AML-193 (cell line): ENCODE measurements at regions not wholly inside any gene's neighbourhood (a gene's known extent, or its start where the extent isn't known, plus 50 kb on each side); places are given as distances from the start of the nearest gene placed in this dataset.

Experiments used
- DNase-seq, 2 experiments: peaks; one replicate each; lab custom pipeline; 2025; lab: John Stamatoyannopoulos, UW

GRCh38 chr9:82549174-82549821 lies 513.6 kb downstream of the RASEF start:
- DNase-seq: no peak

GRCh38 chr9:82552784-82553183 lies 510.2 kb downstream of the RASEF start:
- no peak for DNase-seq

DNA sequence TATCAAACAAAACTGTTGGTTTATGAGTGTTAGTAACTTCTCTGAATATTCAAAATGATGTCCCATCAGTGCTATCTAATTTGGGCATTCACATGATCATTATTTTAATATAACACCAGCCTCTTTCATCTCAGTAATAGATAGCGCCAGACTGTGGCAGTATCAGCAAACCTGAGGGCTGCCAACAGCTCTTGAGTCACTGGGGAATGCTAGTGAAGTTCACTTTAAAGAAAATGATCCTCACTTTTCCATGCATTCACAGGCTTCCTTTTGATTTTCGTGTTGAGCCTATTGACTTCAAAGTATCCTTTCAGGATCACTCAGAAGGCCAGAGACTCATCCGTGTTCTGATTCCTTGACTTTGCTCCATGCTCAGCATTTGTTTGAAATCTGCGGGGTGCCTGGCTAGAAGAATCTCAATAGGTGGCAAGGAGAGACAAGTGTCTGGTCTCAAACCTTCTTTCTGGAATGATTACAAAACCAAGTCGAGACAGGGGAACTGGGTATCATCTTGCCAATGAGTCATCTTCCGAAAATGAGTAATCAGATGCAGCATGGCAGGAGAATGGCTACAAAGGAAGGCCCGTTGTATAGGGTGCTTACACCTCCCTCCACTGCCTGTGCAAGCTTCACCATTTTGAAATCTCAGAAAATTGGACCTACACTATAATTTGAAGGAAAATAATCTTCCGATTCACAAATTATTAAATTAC lies 509.1 kb downstream of the RASEF start:
- DNase-seq: no peak

- DNase-seq: no peak
Observed at GRCh38 chr9:82554381-82554780, 508.6 kb downstream of the RASEF start.

DNA sequence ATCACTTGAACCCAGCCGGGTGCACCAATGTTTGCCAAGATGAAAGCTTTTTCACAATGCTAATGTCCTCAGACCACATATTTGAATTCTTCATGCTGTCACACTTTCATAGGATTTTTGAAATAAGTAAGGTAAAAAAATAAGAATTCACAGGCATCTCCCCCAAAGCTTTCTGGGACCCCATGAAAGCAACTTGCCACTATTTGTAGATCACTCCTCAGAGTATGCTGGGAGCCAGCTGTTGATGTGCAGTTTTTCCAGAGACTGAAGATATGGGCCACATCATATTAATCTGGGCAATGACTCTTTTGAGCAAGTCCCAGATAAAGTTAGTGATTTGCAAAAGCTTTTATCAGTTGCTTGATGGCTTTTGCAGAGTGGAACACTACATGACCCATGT lies 507.9 kb downstream of the RASEF start:
- no peak for DNase-seq

DNA sequence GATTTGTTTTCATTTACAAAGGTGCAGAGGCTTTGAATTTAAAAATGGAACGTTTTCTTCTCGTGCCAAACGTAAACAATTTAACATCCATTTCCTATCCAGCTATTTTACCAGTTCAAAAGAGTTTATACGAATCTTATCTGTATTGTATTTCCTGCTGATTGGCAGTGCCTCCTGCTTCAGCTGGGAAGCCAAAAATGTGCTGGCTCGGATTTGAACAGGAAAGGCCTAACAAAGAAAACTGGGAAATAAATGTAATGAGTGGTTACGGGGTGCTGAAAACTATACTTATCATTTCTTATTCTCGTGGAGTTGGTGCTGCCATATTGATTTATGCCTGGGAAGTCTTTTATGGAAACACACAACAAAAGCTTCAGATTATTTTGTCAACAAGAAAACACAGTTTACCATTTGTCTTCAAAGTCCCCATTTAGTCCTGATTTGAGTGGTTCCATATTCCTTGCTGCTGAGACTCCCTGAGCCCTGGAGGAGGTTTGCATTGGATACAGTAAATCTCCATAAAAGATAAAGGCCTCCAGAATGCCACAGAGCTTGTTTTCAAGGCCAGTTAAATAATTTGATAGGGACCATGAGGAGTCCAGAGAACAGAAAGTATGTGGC lies 507.4 kb downstream of the RASEF start:
- DNase-seq: no peak

DNA sequence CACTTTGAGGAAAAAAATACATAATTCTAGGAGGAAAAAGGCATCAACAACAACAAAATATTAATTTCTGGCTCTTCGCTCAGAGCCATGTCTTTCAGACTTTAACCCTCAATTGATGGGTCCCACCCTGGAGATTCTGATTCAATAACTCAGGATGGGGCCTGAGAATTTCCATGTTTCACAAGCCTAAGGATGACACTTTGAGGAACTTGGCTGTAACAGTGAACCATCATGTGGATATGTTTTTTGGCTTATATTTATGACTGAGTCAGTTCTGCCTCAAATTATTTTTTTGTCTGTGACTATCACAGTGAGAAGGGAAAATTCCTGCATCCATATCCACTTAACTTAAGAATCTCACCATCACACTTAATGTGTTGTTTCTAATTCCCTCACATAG lies 504.6 kb downstream of the RASEF start:
- no peak for DNase-seq

DNA sequence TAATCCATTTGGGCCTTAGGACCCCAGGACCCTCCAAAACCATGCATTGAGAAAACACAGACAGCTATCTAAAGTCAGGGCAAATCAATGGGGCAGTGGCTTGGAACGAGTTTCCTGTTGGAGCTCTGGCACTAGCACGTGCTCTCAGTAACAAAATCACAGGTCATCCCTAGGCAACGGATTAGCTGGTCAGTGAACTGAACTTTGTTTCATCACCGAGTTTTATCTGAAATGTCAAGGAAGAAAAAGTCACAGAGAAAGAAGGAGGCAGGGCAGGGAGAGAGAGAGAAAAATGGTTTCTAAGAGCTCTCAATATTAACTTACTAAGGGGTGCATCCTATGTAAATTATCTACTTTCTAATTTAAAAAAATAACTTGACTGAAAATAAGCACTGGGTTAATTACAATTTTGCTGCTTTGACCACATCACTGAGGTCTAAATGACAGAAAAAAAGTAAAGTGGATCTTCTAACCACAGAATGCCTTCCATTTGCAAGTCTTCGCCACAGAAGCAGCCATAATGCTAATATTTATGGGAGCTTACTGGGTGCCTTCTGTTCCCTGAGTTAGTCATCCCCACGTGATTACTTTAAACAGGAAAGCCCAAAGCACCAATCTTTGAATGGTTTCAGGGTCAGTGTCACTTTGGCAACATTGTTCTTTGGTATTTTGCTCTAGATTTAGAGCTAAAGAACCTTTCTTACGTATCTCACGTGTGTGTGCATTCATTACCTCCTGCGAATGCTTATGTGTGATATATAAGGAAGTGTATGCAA lies 503.9 kb downstream of the RASEF start:
- DNase-seq: no peak

DNA sequence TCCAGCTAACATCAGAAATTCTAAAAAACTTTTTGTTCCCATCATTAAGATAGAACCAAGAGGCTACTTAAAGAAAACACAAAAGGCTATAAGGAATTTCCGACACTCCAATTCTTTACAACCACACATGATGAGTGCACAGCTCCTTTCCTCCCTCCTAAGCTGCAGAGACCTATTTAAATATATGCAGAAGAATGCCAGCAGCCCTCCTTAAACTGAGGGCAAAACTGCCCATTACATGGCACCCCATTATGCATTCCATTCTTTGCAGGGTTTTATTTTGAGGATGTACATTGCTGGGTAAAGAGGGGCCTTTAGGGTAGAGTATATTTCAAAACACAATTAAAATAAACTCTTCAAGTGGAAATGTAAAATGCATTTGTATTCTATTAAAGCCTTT lies 502.9 kb downstream of the RASEF start:
- DNase-seq: no peak

- no peak for DNase-seq
Observed at GRCh38 chr9:82560457-82560904, 502.5 kb downstream of the RASEF start.

DNA sequence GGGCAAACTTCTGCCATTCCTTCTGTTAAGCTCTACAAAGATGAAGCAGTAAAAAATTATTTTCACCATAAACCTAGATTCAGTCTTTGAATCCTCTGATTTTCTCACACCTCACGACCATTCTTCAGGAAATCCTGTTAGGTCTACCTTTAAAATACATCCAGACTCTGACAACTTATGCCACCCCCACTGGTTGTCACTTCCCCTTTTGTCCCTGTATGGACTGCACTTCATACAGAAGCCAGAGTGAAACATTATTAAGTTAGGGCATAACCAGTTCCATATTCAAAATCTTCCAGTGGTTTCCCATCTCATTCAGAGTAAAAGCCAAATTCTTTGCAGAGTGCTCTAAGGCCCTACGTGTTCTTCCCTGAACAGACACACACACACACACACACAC lies 499.8 kb downstream of the RASEF start:
- DNase-seq: no peak

- DNase-seq: no peak
Observed at GRCh38 chr9:82563841-82564240, 499.1 kb downstream of the RASEF start.

GRCh38 chr9:82565188-82565969 lies 497.6 kb downstream of the RASEF start:
- no peak for DNase-seq

DNA sequence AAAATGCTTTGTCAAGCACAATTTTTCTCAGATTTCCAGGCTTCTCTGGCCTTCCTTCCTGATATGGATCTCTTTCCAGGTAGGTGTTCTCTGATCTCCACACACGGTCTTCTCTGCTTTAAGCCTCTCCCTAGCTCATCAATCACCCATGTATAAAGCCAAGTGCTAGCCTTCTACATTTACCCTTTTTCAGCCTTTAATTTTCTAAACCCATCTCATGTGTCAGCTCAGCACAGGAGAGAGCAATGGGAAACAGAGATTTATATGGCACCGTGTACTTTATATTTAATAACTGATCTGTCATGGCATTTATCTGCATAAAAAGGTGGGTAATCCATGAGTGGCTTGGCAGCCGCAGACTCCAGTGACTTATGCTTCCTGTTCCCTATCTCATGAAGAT lies 495.0 kb downstream of the RASEF start:
- DNase-seq: no peak

DNA sequence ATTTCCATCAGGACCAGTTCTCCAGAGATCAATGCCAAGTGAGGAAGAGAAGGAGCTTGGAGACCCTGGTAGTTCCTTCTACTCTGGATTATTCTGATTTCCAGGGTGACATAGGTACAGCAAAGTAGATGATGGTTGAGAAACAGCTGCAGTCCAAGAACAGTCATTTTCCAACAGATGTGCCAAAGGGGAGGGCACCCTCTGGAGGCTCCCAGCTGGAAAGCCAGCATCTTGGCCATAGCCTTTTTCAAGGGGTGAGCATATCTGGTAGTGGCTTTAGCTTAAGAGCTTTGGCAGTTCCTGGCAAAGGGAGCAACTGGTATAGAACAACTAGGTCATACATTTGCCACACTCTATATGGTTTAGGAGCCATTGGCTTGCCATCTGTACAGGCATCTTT lies 492.7 kb downstream of the RASEF start:
- DNase-seq: no peak

DNA sequence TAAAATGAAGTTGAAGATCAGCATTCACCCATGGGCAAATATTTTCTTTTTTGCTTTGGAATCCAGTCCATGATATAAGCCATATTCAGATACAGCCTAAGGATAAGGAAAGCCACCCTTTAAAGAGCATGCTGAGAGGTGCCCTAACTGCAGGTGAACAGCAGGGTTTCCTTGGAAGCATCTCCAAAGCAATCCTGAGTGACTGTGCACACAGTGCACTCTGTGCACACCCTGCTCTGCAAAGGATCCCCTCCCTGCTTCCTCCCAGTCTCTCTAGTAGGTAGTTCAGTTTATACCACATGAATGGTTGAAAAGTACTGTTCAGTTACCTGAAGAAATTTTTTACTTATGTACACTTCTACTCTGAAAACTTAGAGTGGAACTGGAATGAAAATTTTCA lies 491.4 kb downstream of the RASEF start:
- DNase-seq: no peak

DNA sequence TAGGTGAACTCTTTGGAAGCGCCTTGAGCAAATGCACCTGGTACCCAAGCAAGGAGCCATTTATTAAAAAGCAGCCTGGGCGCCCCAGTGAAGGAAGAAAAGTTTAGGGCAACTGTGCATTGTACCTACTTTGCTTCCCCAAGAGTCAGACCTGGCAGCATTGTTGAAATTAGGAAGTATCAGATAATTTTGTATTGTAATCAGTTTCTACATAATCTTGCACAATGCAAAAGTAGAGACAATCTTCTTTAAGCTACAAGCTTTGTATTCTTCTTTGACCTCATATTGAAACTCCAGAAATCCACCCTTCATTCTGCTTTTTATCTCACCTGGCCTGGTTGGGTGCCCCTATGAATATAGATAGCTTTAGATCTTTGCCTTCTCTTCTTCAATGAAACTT lies 490.8 kb downstream of the RASEF start:
- no peak for DNase-seq

DNA sequence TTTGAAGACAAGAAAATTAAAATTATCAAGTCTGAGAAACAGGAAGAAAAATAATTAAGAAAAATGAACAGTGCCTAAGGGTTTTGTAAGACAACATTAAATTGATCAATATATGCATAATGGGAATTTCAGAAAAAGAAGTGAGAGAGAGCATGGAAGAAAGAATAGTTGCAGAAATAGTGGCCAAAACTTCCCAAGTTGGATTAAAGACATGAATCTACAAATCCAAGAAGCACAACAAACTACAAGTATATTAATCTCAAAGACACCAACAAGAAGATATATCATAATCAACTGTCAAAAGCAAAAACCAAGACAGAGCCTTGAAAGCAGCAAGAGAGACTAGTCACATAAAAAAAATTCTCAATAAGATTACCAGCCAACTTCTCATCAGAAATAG lies 488.0 kb downstream of the RASEF start:
- no peak for DNase-seq

GRCh38 chr9:82580921-82581320 lies 482.0 kb downstream of the RASEF start:
- no peak for DNase-seq

- DNase-seq: no peak
Observed at GRCh38 chr9:82581516-82581915, 481.4 kb downstream of the RASEF start.

DNA sequence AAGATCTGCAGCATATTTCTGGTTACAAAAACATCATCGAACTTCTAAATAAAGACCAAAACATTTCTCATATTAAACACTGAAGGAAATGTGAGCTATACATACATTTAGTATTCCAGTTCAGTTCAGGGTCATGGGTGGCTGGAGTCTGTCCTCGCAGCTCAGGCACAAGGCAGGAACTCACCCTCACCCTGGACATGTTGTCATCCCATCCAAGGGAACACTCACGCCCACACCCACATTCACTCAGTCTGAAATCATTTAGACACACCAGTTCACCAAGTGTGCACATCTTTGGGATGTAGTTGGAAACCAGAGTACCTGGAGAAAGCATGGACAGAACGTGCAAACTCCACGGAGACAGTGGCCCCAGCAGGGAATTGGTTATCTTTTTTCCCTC lies 481.0 kb downstream of the RASEF start:
- no peak for DNase-seq

DNA sequence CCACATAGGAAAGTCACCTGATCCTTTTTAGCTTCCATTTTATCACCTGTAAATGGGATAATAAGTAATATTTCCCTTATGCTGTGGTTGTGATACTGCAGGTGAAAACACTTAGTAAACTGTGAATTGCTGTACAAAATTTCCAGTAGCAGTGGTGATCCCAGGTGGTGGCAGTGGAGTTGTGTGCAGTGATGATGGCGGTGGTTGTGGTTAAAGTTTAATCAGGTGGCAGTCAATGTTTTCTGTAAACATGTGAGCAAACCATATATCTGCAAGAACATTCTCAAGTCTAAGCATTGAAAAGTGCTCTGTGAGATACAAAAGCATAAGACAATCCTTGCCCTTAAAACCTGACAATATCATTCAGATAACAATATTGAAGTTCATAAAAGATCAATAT lies 480.2 kb downstream of the RASEF start:
- DNase-seq: no peak
